ENCODE measurements at regions not wholly inside any gene's neighbourhood (a gene's known extent, or its start where the extent isn't known, plus 50 kb on each side); places are given as distances from the start of the nearest gene placed in this dataset.

DNA sequence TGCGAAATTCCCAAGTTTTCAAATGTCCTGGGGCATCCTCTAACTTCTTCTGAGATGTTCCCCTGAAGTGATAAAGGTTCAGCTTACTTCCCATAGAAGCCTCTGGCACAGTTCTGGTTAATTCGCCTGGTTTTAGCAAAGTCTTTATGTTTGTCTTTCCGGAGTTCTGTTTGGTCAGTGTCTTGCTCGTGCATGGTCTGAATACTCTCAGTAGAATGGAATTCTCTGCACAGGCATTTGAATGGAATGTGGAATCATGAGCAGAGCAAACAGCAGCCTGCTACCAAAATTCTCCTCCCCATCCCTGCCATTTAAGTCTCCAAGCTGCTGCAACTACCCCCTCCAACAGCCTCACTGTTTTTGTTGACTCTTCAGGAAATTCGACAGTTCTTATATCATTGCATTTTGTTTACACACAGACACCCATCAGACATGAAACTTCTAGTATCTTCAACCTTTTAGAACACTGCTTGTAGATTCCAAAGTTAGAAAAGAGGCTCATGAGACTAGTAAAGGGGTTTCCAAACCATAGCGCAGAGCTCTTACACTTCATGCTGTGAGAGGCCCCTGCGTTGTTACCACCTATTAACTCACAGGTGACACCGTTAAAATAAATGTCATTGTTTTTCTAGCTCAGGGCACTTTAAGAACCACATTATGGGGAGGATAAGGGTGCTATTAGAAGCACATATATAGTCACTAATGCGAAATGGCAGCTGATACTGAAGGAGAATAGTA lies 129.7 kb downstream of the PLCE1 start (continued):
- TF ChIP-seq, protein P1, sequence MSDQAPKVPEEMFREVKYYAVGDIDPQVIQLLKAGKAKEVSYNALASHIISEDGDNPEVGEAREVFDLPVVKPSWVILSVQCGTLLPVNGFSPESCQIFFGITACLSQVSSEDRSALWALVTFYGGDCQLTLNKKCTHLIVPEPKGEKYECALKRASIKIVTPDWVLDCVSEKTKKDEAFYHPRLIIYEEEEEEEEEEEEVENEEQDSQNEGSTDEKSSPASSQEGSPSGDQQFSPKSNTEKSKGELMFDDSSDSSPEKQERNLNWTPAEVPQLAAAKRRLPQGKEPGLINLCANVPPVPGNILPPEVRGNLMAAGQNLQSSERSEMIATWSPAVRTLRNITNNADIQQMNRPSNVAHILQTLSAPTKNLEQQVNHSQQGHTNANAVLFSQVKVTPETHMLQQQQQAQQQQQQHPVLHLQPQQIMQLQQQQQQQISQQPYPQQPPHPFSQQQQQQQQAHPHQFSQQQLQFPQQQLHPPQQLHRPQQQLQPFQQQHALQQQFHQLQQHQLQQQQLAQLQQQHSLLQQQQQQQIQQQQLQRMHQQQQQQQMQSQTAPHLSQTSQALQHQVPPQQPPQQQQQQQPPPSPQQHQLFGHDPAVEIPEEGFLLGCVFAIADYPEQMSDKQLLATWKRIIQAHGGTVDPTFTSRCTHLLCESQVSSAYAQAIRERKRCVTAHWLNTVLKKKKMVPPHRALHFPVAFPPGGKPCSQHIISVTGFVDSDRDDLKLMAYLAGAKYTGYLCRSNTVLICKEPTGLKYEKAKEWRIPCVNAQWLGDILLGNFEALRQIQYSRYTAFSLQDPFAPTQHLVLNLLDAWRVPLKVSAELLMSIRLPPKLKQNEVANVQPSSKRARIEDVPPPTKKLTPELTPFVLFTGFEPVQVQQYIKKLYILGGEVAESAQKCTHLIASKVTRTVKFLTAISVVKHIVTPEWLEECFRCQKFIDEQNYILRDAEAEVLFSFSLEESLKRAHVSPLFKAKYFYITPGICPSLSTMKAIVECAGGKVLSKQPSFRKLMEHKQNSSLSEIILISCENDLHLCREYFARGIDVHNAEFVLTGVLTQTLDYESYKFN (CRISPR knock-in tag; conservative IDR thresholded peaks at IDR 0.05), result peak; percentile 63
- TF ChIP-seq, protein P2, sequence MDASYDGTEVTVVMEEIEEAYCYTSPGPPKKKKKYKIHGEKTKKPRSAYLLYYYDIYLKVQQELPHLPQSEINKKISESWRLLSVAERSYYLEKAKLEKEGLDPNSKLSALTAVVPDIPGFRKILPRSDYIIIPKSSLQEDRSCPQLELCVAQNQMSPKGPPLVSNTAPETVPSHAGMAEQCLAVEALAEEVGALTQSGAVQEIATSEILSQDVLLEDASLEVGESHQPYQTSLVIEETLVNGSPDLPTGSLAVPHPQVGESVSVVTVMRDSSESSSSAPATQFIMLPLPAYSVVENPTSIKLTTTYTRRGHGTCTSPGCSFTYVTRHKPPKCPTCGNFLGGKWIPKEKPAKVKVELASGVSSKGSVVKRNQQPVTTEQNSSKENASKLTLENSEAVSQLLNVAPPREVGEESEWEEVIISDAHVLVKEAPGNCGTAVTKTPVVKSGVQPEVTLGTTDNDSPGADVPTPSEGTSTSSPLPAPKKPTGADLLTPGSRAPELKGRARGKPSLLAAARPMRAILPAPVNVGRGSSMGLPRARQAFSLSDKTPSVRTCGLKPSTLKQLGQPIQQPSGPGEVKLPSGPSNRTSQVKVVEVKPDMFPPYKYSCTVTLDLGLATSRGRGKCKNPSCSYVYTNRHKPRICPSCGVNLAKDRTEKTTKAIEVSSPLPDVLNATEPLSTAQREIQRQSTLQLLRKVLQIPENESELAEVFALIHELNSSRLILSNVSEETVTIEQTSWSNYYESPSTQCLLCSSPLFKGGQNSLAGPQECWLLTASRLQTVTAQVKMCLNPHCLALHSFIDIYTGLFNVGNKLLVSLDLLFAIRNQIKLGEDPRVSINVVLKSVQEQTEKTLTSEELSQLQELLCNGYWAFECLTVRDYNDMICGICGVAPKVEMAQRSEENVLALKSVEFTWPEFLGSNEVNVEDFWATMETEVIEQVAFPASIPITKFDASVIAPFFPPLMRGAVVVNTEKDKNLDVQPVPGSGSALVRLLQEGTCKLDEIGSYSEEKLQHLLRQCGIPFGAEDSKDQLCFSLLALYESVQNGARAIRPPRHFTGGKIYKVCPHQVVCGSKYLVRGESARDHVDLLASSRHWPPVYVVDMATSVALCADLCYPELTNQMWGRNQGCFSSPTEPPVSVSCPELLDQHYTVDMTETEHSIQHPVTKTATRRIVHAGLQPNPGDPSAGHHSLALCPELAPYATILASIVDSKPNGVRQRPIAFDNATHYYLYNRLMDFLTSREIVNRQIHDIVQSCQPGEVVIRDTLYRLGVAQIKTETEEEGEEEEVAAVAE (CRISPR knock-in tag; IDR thresholded peaks at IDR 0.05; ENCODE audit: borderline replicate concordance), result no peak
- TF ChIP-seq PHF21A (CRISPR knock-in tag; IDR thresholded peaks at IDR 0.05) (peak; percentile 32; the same call in 1 of the 2 replicates), SAP130 (CRISPR knock-in tag; IDR thresholded peaks at IDR 0.05; ENCODE audit: low read depth) (0 out of 2 replicates have a peak, but pooled peaks have one; percentile 24), SOX5 (CRISPR knock-in tag; IDR thresholded peaks at IDR 0.05; ENCODE audit: borderline replicate concordance) (peak; percentile 62; the same call in 1 of the 2 replicates), NCOA2 (CRISPR knock-in tag; IDR thresholded peaks at IDR 0.05) (peak; percentile 20; the same call in 1 of the 2 replicates), FLYWCH1 (CRISPR knock-in tag; IDR thresholded peaks at IDR 0.05) (no peak), ZNF441 (CRISPR knock-in tag; IDR thresholded peaks at IDR 0.05; ENCODE audit: borderline replicate concordance) (peak; percentile 97), JUND (CRISPR knock-in tag; IDR thresholded peaks at IDR 0.05) (0 out of 2 replicates have a peak, but pooled peaks have one; percentile 25), JARID2 (CRISPR knock-in tag; IDR thresholded peaks at IDR 0.05; ENCODE audit: insufficient replicate concordance) (no peak), TEAD3 (CRISPR knock-in tag; optimal IDR thresholded peaks at IDR 0.05; ENCODE audit: borderline replicate concordance) (peak; percentile 96), ZBTB8A (CRISPR knock-in tag; IDR thresholded peaks at IDR 0.05; ENCODE audit: borderline replicate concordance, low read depth) (no peak), ZSCAN20 (CRISPR knock-in tag; IDR thresholded peaks at IDR 0.05; ENCODE audit: borderline replicate concordance) (no peak), HDAC2 (CRISPR knock-in tag; IDR thresholded peaks at IDR 0.05) (peak; percentile 36; the same call in 1 of the 2 replicates)
- TF ChIP-seq, protein P3, sequence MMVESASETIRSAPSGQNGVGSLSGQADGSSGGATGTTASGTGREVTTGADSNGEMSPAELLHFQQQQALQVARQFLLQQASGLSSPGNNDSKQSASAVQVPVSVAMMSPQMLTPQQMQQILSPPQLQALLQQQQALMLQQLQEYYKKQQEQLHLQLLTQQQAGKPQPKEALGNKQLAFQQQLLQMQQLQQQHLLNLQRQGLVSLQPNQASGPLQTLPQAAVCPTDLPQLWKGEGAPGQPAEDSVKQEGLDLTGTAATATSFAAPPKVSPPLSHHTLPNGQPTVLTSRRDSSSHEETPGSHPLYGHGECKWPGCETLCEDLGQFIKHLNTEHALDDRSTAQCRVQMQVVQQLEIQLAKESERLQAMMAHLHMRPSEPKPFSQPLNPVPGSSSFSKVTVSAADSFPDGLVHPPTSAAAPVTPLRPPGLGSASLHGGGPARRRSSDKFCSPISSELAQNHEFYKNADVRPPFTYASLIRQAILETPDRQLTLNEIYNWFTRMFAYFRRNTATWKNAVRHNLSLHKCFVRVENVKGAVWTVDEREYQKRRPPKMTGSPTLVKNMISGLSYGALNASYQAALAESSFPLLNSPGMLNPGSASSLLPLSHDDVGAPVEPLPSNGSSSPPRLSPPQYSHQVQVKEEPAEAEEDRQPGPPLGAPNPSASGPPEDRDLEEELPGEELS (CRISPR knock-in tag; IDR thresholded peaks at IDR 0.05), result peak; percentile 35; the same call in 1 of the 2 replicates
- TF ChIP-seq, protein P4, sequence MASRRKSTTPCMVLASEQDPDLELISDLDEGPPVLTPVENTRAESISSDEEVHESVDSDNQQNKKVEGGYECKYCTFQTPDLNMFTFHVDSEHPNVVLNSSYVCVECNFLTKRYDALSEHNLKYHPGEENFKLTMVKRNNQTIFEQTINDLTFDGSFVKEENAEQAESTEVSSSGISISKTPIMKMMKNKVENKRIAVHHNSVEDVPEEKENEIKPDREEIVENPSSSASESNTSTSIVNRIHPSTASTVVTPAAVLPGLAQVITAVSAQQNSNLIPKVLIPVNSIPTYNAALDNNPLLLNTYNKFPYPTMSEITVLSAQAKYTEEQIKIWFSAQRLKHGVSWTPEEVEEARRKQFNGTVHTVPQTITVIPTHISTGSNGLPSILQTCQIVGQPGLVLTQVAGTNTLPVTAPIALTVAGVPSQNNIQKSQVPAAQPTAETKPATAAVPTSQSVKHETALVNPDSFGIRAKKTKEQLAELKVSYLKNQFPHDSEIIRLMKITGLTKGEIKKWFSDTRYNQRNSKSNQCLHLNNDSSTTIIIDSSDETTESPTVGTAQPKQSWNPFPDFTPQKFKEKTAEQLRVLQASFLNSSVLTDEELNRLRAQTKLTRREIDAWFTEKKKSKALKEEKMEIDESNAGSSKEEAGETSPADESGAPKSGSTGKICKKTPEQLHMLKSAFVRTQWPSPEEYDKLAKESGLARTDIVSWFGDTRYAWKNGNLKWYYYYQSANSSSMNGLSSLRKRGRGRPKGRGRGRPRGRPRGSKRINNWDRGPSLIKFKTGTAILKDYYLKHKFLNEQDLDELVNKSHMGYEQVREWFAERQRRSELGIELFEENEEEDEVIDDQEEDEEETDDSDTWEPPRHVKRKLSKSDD (CRISPR knock-in tag; IDR thresholded peaks at IDR 0.05; ENCODE audit: low read depth), result 0 out of 2 replicates have a peak, but pooled peaks have one; percentile 20
